ENCODE measurements at regions not wholly inside any gene's neighbourhood (a gene's known extent, or its start where the extent isn't known, plus 50 kb on each side); places are given as distances from the start of the nearest gene placed in this dataset.

DNA sequence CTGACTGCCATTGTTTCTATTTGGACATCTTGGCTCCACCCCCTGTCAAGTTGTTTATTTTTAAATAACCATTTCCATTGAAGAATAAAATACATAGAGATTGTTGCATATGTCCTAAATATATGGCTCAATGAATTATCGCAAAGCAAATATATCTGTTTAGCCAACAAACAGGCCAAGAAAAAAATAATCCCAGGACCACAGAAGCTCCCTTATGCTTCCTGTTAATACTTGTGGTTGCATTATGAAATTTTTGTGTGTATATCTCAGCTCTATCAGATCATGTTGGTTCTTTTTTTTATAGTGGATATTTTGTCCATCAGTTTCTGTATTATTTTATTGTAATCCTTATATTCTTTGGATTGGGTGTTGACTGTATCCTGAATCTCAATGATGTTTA lies 53.4 kb upstream of the CYP2C8 start:
- H3K27ac Mint-ChIP-seq (ENCODE audit: unreplicated experiment), result no peak overlapping the region
- H3K9me3 Mint-ChIP-seq (ENCODE audit: low read depth), result peaks cover 24% of the 10 kb centered on the region
- peaks cover 7% of the 10 kb centered on the region for H3K27me3 Mint-ChIP-seq (ENCODE audit: low read depth)
- peaks cover 2% of the 10 kb centered on the region for H3K36me3 Mint-ChIP-seq (ENCODE audit: low read depth)
- H3K4me1 Mint-ChIP-seq (ENCODE audit: low read depth), result no peaks in the 10 kb centered on the region
- H3K4me3 Mint-ChIP-seq (ENCODE audit: unreplicated experiment), result no peak overlapping the region
- no peak for DNase-seq (ENCODE audit: low spot score)
- TF ChIP-seq, protein P1, sequence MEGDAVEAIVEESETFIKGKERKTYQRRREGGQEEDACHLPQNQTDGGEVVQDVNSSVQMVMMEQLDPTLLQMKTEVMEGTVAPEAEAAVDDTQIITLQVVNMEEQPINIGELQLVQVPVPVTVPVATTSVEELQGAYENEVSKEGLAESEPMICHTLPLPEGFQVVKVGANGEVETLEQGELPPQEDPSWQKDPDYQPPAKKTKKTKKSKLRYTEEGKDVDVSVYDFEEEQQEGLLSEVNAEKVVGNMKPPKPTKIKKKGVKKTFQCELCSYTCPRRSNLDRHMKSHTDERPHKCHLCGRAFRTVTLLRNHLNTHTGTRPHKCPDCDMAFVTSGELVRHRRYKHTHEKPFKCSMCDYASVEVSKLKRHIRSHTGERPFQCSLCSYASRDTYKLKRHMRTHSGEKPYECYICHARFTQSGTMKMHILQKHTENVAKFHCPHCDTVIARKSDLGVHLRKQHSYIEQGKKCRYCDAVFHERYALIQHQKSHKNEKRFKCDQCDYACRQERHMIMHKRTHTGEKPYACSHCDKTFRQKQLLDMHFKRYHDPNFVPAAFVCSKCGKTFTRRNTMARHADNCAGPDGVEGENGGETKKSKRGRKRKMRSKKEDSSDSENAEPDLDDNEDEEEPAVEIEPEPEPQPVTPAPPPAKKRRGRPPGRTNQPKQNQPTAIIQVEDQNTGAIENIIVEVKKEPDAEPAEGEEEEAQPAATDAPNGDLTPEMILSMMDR (IDR thresholded peaks at IDR 0.05), result no peak

DNA sequence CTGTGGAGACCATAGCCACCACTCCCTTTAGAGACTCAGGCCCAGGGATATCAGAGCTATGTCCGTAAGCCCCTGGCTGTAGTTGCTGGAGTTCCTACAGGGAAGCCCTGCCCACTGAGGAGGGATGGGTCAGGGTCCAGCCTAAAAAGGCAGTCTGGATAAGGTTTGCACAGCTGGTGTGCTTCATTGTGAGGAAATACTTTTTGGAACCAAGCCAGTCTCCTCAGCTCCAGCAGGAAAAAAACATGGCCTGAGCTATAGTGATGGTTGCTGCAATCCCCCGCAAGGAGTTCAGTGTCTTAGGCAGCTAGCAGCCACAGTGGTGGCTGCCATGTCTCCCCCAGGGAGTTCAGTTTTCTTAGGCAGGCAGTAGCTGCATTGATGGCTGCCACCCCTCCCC lies 52.6 kb upstream of the CYP2C8 start:
- peaks cover 6% of the 10 kb centered on the region for H3K27me3 Mint-ChIP-seq (ENCODE audit: low read depth)
- peaks cover 24% of the 10 kb centered on the region for H3K9me3 Mint-ChIP-seq (ENCODE audit: low read depth)
- H3K4me3 Mint-ChIP-seq (ENCODE audit: unreplicated experiment), result no peak overlapping the region
- no peak overlapping the region for H3K27ac Mint-ChIP-seq (ENCODE audit: unreplicated experiment)
- H3K36me3 Mint-ChIP-seq (ENCODE audit: low read depth), result peaks cover 2% of the 10 kb centered on the region
- DNase-seq (ENCODE audit: low spot score), result no peak
- TF ChIP-seq, protein P1 (IDR thresholded peaks at IDR 0.05), result no peak
- H3K4me1 Mint-ChIP-seq (ENCODE audit: low read depth), result no peaks in the 10 kb centered on the region
